Neural progenitor cell (in vitro differentiated cells): ENCODE measurements at regions not wholly inside any gene's neighbourhood (a gene's known extent, or its start where the extent isn't known, plus 50 kb on each side); places are given as distances from the start of the nearest gene placed in this dataset.

Experiments used
- EZH2 ChIP-seq: fragments of 200-600 bp; sonication (generic); IDR thresholded peaks from 2 replicates; pipeline ENCODE4 v1.6.1; 2017; ENCODE audit warnings: antibody characterized with exemption, mild to moderate bottlenecking, moderate library complexity
- EZH2phosphoT487 ChIP-seq: fragments of 200-600 bp; sonication (generic); IDR thresholded peaks from 2 replicates; pipeline ENCODE4 v1.6.1; 2017; ENCODE audit warnings: antibody characterized with exemption
- TF ChIP-seq, protein P1 (sequence below): fragments of 200-600 bp; sonication (generic); IDR thresholded peaks from 2 replicates; pipeline ENCODE4 v1.5.1; 2017; ENCODE audit warnings: antibody characterized with exemption, mild to moderate bottlenecking

DNA sequence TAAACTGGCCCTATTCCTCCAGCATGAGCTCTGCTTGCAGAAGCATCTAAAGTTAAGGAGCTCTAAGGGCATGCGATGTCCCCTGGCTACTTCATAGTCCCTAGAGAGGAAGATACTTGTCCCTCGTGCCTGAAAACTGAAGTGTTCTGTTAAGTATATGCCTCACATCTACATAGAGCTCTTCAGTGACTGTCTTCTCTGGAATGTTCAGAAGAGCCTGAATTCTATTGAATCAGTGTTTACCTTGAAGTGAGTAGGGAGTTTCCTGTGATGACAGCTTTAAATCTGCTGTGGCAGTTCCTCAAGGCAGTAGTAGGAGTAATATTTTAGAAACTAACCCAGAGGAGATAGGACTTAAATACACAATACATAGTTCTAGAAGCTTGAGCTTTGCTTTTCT is 111.2 kb downstream of the ZNF518B start:
- TF ChIP-seq, protein P1, sequence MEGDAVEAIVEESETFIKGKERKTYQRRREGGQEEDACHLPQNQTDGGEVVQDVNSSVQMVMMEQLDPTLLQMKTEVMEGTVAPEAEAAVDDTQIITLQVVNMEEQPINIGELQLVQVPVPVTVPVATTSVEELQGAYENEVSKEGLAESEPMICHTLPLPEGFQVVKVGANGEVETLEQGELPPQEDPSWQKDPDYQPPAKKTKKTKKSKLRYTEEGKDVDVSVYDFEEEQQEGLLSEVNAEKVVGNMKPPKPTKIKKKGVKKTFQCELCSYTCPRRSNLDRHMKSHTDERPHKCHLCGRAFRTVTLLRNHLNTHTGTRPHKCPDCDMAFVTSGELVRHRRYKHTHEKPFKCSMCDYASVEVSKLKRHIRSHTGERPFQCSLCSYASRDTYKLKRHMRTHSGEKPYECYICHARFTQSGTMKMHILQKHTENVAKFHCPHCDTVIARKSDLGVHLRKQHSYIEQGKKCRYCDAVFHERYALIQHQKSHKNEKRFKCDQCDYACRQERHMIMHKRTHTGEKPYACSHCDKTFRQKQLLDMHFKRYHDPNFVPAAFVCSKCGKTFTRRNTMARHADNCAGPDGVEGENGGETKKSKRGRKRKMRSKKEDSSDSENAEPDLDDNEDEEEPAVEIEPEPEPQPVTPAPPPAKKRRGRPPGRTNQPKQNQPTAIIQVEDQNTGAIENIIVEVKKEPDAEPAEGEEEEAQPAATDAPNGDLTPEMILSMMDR, result no peak
- TF ChIP-seq EZH2 (no peak), EZH2phosphoT487 (no peak)
